ENCODE measurements at regions not wholly inside any gene's neighbourhood (a gene's known extent, or its start where the extent isn't known, plus 50 kb on each side); places are given as distances from the start of the nearest gene placed in this dataset.

DNA sequence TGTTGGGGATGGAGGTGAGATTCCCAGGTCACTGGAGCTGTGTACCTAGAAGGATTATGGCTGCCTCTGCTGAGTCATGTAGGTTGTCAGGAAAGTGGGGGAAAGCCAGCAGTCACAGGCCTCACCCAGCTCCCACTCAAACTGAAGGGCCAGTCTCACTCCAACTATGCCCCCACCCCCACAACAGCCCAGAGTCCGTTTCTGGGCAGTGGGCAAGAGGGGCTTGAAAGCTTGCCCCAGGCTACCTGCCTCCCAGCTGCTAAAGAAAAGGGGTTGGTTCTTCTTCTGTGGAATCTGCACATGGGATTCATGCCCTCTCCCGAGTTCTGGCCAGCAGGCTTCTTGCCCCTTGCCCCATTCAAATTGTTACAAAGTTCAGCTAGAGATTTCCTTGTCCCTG, 116.0 kb upstream of the PGRMC2 start:
- Histone ChIP-seq H3K9me3 (ENCODE audit: control insufficient read depth, low read depth, low read length) (no peaks in the 10 kb centered on the region), H3K9me1 (ENCODE audit: control insufficient read depth, extremely low read depth, insufficient read depth, low read length) (no peaks in the 10 kb centered on the region), H3K36me3 (ENCODE audit: control insufficient read depth in 2 of 2, extremely low read depth in 1 of 2, insufficient read depth in 2 of 2, low read length in 2 of 2) (no peaks in the 10 kb centered on the region), H3K27ac (ENCODE audit: control insufficient read depth, insufficient read depth, low read length) (no peak overlapping the region), H3K27me3 (ENCODE audit: control insufficient read depth, extremely low read depth, insufficient read depth, low read length) (no peaks in the 10 kb centered on the region), H3K4me3 (ENCODE audit: control insufficient read depth in 2 of 3, extremely low read depth in 1 of 3, insufficient read depth in 2 of 3, low read depth in 1 of 3, low read length in 3 of 3) (no peak overlapping the region), H3K9ac (ENCODE audit: control insufficient read depth, extremely low read depth, insufficient read depth, low read length) (no peak overlapping the region), H4K20me1 (ENCODE audit: control insufficient read depth, extremely low read depth, insufficient read depth, low read length) (no peaks in the 10 kb centered on the region), H3K4me2 (ENCODE audit: control insufficient read depth, extremely low read depth, insufficient read depth, low read depth, low read length) (no peak overlapping the region), H3K4me1 (ENCODE audit: control insufficient read depth, extremely low read depth, insufficient read depth, low read length) (no peaks in the 10 kb centered on the region), H3K79me2 (ENCODE audit: control insufficient read depth, insufficient read depth, low read length) (no peaks in the 10 kb centered on the region), H2AFZ (ENCODE audit: control insufficient read depth, low read length) (no peak overlapping the region)
- dilution Hi-C loops (cut with MboI; ENCODE audit: extremely low pct_ligation_motif_present, low sequenced_read_pairs), result no loop called here
- TF ChIP-seq, protein P1, sequence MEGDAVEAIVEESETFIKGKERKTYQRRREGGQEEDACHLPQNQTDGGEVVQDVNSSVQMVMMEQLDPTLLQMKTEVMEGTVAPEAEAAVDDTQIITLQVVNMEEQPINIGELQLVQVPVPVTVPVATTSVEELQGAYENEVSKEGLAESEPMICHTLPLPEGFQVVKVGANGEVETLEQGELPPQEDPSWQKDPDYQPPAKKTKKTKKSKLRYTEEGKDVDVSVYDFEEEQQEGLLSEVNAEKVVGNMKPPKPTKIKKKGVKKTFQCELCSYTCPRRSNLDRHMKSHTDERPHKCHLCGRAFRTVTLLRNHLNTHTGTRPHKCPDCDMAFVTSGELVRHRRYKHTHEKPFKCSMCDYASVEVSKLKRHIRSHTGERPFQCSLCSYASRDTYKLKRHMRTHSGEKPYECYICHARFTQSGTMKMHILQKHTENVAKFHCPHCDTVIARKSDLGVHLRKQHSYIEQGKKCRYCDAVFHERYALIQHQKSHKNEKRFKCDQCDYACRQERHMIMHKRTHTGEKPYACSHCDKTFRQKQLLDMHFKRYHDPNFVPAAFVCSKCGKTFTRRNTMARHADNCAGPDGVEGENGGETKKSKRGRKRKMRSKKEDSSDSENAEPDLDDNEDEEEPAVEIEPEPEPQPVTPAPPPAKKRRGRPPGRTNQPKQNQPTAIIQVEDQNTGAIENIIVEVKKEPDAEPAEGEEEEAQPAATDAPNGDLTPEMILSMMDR (optimal IDR thresholded peaks at IDR 0.05 in 1 of 3, IDR thresholded peaks at IDR 0.05 in 1 of 3, conservative IDR thresholded peaks at IDR 0.05 in 1 of 3; ENCODE audit: extremely low read depth in 1 of 3, insufficient read depth in 2 of 3, low read length in 3 of 3), result no peak
- no peak for TF ChIP-seq EZH2 (IDR thresholded peaks at IDR 0.05; ENCODE audit: low read length)
- DNase-seq (ENCODE audit: low read depth, low spot score), result no peak
- FAIRE-seq, result no peak

DNA sequence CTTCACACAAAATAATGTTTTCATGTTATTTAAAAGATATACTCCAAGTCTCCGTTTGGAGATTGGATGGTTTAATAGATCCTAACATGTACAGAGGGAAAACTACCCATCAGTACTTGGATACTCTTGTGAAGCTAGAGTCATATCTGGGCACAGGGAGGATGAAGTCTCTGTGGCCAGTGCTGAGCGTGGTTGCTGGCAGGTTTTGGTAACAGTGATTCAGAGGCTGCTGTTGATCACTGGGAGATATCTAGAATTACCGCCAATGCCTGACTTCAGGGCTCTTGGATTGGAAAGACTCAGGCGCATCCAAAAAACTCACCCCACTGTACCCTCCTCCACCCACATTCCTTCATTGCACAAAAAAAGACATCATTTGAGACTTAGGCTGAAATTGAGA, 107.2 kb upstream of the PGRMC2 start:
- dilution Hi-C loops (cut with MboI; ENCODE audit: extremely low pct_ligation_motif_present, low sequenced_read_pairs), result no loop called here
- no peaks in the 10 kb centered on the region for H3K9me1 ChIP-seq (ENCODE audit: control insufficient read depth, extremely low read depth, insufficient read depth, low read length)

More for the DNA sequence above, 107.2 kb upstream of the PGRMC2 start:
- Histone ChIP-seq H3K9me3 (ENCODE audit: control insufficient read depth, low read depth, low read length) (no peaks in the 10 kb centered on the region), H3K9ac (ENCODE audit: control insufficient read depth, extremely low read depth, insufficient read depth, low read length) (no peak overlapping the region), H3K4me1 (ENCODE audit: control insufficient read depth, extremely low read depth, insufficient read depth, low read length) (peaks cover 3% of the 10 kb centered on the region), H3K4me2 (ENCODE audit: control insufficient read depth, extremely low read depth, insufficient read depth, low read depth, low read length) (no peak overlapping the region), H2AFZ (ENCODE audit: control insufficient read depth, low read length) (no peak overlapping the region), H3K27ac (ENCODE audit: control insufficient read depth, insufficient read depth, low read length) (no peak overlapping the region), H3K79me2 (ENCODE audit: control insufficient read depth, insufficient read depth, low read length) (no peaks in the 10 kb centered on the region), H3K36me3 (ENCODE audit: control insufficient read depth in 2 of 2, extremely low read depth in 1 of 2, insufficient read depth in 2 of 2, low read length in 2 of 2) (no peaks in the 10 kb centered on the region), H3K27me3 (ENCODE audit: control insufficient read depth, extremely low read depth, insufficient read depth, low read length) (no peaks in the 10 kb centered on the region), H3K4me3 (ENCODE audit: control insufficient read depth in 2 of 3, extremely low read depth in 1 of 3, insufficient read depth in 2 of 3, low read depth in 1 of 3, low read length in 3 of 3) (no peak overlapping the region), H4K20me1 (ENCODE audit: control insufficient read depth, extremely low read depth, insufficient read depth, low read length) (no peaks in the 10 kb centered on the region)
- DNase-seq (ENCODE audit: low read depth, low spot score), result no peak
- no peak for TF ChIP-seq EZH2 (IDR thresholded peaks at IDR 0.05; ENCODE audit: low read length)
- TF ChIP-seq, protein P1 (optimal IDR thresholded peaks at IDR 0.05 in 1 of 3, IDR thresholded peaks at IDR 0.05 in 1 of 3, conservative IDR thresholded peaks at IDR 0.05 in 1 of 3; ENCODE audit: extremely low read depth in 1 of 3, insufficient read depth in 2 of 3, low read length in 3 of 3), result no peak
- FAIRE-seq, result peak; percentile 63

Data from keratinocyte (primary cell).